ENCODE measurements at regions not wholly inside any gene's neighbourhood (a gene's known extent, or its start where the extent isn't known, plus 50 kb on each side); places are given as distances from the start of the nearest gene placed in this dataset.

DNA sequence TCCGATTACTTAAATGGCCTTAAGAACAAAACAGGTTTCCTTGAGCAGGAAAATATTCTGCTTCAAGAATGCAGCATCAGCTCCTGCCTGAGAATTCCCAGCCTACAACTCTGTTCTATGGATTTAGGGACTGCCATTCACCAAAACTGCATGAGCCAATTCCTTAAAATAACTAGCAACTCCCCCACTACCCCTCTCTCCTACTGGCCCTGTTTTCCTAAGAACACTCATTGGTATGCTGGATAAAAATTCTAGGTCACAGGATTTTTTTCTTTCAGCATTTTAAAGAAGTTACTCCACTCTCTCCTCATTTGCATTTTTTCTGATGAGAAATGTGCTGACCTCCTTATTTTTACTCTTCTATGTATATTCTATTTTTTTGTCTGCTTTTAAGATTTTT, 347.1 kb downstream of the IDS start:
- DNase-seq = no peak

DNA sequence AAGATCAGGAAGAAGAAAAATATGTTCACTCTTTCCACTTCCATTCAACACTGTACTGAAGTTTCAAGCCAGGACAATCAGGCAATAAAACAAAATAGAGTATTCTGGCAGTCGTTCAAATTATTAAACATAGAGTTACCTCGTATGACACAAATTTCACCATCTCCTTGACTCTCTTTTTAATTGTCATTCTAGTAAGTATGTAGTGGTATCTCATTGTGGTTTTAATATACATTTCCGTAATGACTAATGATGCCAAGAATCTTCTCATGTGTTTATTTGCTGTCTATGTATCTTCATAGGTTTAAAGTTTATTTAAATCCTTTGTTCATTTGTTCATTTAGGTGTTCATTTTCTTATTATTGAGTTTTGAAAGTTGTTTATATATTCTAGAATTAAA, 352.2 kb downstream of the IDS start:
- no peak for DNase-seq

DNA sequence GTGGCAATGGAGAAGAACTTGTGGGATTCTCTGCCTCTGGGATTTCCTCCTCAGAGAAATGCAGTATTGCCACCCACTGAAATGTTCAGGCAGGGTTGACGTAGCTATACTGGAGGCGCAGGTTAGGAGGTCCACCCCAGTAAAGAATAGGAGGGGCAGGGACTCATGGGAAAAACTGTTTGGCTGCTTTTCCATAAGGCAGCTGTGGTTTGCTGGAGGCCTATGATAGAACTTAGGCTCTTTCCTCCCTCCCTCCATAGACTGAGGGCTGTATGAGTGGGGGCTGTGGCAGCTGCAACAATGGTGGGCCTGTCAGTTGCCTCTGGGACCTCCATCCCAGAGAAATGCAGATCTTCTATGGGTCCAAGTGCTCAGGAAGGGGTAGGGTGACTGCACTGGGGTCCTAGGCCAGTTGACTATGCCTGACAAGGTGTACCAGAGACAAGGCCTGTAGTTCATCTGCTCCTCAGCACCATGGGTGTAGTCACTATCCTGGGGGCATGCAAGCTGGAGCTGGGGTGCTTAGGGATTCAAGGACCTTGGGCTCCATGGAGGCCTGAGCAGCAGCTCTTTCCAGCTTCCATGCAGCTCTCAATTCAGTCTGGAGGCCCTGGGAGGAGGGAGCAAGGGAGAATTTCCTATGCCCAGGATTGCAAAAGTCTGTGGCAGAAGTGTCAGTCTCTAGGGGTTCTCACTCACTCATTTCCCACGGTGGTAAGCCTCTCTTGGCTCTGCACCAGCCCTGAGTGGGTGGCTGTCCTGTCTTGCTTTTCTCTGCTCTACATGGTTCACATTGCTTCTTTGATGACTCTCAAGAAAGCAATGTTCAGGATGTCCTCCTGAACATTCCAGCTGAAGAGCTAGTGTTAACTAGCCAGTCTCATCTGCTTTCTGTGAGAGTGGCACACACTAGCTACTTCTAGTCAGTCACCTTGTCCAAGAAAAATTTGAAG, 353.0 kb downstream of the IDS start:
- no peak for DNase-seq

DNA sequence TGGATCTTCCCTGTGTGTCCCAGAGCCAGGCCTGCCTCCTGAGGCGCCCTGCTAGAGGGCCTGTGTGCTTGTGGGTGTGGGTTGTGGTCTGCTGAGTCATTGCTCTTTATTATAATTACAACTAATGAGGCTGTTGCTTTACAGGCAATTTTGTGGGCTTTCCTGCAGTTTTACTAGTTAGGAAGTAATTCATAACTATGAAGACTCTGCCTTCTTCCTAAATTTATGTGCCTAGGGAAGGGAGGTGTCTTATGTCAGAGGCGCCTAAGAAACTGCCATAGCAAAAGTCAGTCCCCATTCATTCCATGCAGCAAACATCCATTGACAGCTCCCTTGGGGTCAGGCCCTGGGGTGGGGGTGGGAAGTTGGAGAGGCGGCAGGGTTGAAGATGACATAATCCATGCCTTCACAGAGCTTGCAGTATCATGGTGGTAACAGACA, 359.2 kb downstream of the IDS start:
- DNase-seq = no peak

DNA sequence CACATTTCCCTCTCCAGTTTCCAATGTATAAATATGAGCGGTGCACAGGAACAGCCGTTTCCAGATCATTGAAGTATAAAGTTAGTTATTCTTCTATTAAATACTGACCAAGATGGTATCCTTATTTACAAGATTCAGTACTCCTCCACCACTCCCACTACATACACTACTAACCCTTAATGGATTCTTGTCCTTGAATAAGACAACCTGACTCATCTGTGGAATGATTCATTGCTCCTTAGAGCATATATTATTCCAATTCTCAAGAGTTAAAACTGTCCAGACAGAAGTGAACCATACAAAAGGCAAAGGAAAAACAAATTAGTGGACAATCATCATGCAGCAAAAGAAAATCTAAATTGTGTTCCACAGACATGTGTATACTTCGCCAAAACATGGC, 373.3 kb downstream of the IDS start:
- DNase-seq = no peak

DNA sequence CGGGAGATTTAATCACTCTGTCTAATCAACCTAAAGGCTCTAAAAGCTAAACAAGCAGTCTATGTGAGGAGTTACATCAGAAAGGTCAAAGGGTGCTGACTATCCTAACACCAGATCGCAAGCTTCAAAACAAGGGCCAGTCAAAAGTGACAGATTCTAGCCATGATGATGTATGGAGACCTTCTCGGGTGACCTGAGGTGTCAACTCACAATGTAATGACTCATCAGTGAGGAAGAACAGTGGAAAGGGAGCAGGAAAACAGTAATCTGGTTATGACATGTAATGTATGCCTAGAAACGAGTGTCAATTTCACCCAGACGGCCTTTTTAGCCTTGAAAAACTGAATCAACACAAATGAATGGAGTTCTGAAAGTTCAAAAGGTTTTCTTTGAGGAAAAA, 375.3 kb downstream of the IDS start:
- DNase-seq = no peak

DNA sequence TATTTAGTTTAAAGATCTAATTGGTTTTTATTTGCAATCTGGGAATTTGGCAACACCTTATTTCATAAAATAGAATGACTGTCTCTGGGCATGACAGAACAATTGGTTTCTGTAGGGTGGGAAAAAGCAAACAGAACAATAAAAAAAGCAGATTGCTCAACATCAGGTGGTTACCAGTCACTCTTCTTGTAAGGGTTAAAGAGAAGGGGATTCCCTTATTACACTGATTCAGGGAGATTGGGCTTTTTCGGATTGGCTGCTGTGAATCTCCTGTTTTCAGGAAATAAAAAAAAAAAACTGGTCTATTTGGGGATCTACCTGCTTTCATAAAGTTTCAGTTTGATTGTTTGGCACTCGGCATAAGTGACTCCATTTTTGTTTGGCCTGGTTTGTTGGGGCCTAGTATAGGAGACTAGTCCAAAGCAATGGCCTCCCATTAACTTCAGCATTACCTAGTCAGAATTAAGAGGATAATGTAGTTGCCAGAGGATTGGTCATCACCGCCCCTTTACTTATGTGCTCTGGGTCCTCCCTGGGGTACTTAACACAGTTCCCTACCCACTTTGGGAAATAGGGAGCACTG, 380.5 kb downstream of the IDS start:
- no peak for DNase-seq

DNA sequence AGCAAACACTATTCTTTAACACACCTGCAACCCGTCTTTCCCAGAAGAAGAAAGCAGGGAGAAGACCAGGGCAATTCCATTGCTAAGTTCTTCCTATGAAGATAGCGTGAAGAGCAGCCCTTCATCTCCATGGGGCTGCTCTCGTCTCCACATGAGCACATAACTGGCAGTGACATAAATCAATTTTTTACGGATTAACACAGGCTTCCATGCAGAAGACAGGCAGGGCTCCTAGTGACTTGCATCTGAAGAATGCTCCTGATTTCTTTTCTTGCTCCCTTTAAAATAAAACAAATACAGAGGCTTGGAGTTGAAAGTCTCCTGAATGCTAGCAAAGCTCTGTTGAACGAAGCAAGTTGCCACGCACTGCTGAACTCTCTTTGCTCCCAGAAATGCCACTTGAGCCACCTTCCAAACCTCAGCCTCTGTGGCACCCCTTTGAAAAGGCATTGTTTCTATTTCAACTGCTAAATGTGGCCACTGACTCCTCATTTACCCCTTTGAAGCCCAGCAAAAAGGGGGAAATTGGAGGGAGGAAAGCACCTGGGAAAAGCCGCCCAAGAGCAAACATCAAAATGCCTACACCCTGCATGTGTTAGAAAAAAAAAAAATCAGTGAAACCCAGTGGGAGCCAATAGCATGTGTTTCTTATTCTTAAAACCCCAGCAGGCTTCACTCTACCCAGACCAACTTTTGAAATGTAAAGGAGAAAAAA, 383.7 kb downstream of the IDS start:
- DNase-seq = no peak

DNA sequence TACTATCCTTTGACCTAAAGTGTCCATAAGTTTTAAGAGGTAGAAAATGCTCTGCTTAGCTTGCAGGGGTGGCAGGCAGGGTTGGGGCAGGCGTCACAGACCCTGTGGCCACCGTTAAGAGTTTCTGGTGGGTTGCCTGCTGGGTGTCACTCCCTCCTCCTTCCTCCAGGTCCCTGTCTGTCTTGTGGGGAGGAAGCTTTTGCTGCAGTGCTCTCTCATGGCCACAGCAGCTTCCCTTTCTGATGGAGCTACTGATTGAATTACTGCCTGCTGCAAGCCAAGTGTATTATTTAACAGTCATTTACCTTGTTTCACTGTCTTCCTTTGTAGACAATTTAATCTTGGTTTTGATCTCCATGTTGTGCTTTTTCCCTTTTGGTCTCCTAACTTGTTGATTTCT, 384.6 kb downstream of the IDS start:
- no peak for DNase-seq

DNA sequence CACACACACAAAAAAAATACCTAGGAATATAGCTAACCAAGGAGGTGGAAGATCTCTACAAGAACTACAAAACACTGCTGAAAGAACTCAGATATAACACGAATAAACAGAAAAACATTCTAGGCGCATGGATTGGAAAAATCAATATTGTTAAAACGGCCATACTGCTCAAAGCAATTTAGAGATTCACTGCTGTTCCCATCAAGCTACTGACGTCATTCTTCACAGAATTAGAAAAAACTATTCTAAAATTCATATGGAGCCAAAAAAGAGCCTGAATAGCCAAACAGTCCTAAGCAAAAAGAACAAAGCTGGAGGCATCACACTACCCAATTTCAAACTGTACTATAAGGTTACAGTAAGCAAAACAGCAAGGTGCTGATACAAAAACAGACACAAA, 390.2 kb downstream of the IDS start:
- DNase-seq = no peak

DNA sequence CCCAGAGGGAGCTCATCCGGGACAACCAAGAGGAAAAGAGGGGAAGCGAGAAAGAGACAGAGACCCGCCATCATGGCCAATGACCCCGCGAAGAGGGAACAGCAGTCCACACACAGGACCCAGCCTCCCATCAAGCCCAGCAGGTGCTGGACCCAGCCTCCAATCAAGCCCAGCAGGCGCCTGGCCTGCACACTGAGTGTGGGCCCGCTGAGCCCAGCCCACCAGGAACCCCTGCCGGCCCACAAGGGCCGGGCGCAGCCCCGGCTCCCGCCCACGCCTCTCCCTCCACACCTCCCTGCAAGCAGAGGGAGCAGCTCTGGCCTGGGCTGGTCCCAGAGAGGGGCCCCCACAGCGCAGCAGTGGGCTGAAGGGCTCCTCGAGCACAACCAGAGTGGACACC, 391.1 kb downstream of the IDS start:
- DNase-seq = no peak

DNA sequence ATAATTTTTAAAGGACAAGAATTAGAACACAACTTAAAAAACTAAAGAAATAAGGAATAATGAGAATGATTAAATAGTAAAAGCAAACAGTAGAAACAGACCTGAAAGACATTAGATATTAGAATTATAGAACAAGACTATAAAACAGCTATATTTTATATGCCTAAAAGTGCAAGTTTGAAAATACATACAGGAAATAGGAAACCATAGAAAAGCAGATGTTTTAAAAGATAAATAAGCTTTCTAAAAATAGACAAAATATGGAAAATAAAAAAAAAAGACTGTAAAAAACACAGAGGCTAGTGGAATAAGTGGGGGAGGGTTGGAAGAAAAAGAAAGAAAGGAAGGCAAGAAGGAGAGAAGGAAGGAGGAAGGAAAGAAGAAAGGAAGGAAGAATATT, 407.3 kb downstream of the IDS start:
- DNase-seq = no peak

DNA sequence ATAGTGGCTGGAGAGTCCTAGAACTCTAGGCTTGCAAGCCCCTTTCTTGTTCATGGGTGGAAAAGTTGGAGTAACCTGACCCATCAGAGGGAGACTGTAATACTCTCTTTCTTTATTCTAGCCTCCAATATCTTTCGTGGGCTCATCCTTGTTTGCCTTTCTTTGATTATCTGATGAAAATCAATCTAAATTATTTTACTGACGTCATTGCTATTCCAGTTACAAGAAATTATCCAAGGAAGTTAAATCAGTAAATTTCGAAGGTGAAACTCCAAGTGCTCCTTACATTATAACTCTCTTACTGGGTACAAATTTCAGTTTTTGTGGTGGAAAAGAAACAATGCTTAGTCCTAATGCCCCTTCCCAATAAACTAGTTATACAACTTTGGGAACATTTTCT, 412.9 kb downstream of the IDS start:
- DNase-seq = no peak

DNA sequence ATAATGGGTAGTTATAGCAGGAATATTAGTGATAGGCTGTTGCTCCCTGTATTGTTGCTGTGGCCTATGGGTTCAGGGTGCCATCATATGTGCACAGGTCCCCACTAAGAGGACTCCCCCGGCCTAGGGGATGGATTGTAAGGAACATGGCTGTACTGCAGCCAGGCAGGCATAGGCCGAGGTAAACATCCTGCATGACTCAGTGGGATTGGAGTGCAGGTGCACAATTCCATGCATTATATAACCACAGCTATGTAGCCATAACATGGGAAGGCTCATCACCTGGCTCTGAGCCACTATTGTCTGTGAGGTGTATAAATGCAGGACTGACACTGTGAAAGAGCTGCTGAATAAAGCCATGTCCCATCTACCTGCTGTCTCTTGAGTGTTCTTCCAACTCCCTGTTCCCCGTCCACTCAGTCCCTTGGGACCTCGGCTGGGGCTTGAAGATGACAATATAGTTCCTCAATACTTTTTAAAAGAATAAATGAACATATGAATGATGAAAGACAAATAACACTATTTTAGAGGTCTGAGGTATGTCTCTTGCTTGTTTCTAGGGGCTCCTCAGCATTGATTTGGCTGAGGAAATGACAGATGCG, 425.2 kb downstream of the IDS start:
- no peak for DNase-seq

DNA sequence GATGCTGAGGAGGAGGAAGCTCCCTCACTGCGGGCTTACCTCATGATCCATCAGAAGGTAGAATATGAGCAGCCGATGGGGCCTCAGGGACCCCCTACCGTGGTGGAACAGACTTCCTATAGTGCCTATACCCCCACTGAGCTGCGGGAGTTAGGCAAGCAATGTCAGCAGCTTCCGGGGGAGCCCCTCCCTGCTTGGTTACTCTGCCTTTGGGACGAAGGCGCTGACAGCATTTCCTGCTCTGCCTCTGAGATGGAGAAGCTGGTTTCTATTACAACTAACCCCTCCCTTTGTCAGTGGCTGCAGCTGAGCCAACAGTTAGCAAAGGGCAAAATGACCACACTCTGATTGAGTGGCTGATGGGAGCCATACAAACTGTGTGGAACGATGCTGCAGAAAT, 430.7 kb downstream of the IDS start:
- peak in 1 of 58 donors; percentile 0 for DNase-seq

DNA sequence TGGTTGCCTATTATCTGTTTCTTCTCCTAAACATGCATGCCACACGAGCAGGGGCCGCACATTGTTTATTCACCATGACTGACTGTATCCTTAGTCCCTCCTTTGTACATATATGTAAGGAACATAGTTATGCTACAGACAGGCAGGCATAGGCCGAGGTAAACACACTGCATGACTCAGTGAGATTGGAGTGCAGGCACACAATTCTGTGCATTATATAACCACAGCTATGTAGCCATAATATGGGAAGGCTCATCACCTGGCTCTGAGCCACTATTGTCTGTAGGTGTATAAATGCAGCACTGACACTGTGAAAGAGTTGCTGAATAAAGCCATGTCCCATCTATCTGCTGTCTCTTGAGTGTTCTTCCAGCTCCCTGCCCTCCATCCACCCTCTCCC, 431.6 kb downstream of the IDS start:
- no peak for DNase-seq

DNA sequence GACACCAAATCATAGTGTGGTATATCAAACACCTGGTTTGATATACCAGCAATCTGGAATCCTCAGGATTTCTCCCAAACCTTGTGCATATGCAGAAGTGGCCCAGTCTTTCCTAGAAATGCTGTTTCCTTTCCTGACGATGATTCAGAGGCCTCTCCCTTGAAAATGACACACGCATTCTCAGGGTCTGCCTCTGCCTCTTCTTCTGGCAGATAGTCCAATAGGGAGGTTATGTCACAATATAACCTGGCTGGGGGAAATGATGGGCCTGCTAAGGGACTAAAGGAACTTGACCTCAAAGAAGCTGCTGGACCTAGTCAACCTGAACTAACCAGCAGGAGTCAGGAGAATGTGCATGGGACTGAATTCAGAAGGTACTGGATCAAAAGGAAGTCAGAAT, 435.2 kb downstream of the IDS start:
- DNase-seq = no peak

DNA sequence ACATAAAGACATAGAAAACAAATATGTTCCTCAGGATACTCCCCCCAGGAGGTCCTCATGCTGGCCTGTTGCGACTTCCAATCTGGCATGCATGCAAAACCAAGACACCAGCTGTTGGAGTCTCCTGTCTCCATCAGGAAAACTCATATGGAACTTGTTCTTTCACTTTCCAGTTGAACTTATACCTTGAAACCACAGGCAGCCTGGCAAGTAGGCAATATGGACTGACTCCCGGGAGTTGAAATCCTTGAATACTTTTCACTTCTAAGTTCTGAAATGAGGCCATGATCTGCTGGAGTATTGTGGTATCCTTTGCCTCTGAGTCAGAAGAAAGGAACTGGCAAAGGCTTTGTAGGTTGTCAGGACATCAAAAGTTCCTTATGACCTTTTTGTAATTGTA, 444.2 kb downstream of the IDS start:
- no peak for DNase-seq
